ENCODE measurements at regions not wholly inside any gene's neighbourhood (a gene's known extent, or its start where the extent isn't known, plus 50 kb on each side); places are given as distances from the start of the nearest gene placed in this dataset.

DNA sequence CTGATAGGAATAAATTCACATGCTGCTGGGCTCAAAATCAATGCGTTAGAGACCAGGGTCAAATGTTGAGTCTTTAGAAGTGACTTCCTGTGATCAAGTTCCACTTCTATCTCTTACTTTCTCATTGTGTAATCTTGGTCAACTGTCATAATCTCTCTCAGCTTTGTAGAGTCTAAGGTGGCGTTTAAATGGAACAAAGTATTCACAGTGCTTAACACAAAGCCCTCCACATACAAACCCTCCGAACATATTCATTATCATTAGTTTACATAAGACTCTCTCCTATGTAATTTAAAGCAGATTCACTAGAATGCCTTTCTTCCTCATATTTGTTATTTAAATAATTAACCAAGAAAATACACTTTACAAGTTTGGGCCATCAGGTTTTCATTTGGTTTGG lies 1044.1 kb downstream of the EFNB2 start:
- H3K4me3 ChIP-seq (replicated peaks in 1 of 4; ENCODE audit: control extremely low read depth in 1 of 4, insufficient read depth in 1 of 4, low read depth in 3 of 4, low read length in 4 of 4) = no peak overlapping the region
- H3K27ac ChIP-seq (ENCODE audit: insufficient read depth, low read length) = no peak overlapping the region
- no peaks in the 10 kb centered on the region for H3K9me3 ChIP-seq (ENCODE audit: control insufficient read depth, insufficient read depth, low read depth, low read length)
- no peak overlapping the region for H2AFZ ChIP-seq (ENCODE audit: low read length)
- no peaks in the 10 kb centered on the region for H4K20me1 ChIP-seq (ENCODE audit: control insufficient read depth, extremely low read depth, insufficient read depth, low read length)
- H3K79me2 ChIP-seq (ENCODE audit: control insufficient read depth, insufficient read depth, low read length) = no peaks in the 10 kb centered on the region
- TF ChIP-seq, protein P1, sequence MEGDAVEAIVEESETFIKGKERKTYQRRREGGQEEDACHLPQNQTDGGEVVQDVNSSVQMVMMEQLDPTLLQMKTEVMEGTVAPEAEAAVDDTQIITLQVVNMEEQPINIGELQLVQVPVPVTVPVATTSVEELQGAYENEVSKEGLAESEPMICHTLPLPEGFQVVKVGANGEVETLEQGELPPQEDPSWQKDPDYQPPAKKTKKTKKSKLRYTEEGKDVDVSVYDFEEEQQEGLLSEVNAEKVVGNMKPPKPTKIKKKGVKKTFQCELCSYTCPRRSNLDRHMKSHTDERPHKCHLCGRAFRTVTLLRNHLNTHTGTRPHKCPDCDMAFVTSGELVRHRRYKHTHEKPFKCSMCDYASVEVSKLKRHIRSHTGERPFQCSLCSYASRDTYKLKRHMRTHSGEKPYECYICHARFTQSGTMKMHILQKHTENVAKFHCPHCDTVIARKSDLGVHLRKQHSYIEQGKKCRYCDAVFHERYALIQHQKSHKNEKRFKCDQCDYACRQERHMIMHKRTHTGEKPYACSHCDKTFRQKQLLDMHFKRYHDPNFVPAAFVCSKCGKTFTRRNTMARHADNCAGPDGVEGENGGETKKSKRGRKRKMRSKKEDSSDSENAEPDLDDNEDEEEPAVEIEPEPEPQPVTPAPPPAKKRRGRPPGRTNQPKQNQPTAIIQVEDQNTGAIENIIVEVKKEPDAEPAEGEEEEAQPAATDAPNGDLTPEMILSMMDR (conservative IDR thresholded peaks at IDR 0.05 in 1 of 2, IDR thresholded peaks at IDR 0.05 in 1 of 2; ENCODE audit: low read depth in 1 of 2, low read length in 2 of 2) = no peak
- DNase-seq (ENCODE audit: low read depth in 2 of 2) = no peak
- H3K36me3 ChIP-seq (ENCODE audit: control insufficient read depth, insufficient read depth, low read length) = no peaks in the 10 kb centered on the region
- no peaks in the 10 kb centered on the region for H3K4me1 ChIP-seq (ENCODE audit: control insufficient read depth, extremely low read depth, insufficient read depth, low read length)
- H3K4me2 ChIP-seq (ENCODE audit: extremely low read depth, insufficient read depth, low read length) = no peak overlapping the region
- H3K9ac ChIP-seq (ENCODE audit: insufficient read depth, low read length) = no peak overlapping the region
- H3K27me3 ChIP-seq (ENCODE audit: control insufficient read depth, insufficient read depth, low read length) = no peaks in the 10 kb centered on the region

DNA sequence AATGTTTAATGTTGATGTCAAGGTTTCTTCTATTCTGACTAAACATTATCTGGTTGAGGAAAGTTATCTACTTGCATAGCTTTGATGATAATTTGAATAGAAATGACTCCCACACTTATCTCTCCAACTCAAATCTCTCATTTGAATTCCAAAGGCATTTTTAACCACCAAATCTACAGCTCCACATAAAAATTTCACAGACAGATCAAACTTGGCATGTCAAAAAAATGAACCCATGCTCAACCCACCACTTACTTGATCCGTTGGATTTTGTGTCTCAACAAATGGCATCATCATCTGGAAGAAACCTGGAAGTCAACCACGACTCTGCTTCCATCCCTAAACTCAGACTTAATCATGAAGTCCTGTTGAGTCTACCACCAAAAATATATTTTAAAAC lies 1050.4 kb downstream of the EFNB2 start:
- Histone ChIP-seq H2AFZ (ENCODE audit: low read length) (no peak overlapping the region), H3K27ac (ENCODE audit: insufficient read depth, low read length) (no peak overlapping the region), H3K79me2 (ENCODE audit: control insufficient read depth, insufficient read depth, low read length) (no peaks in the 10 kb centered on the region), H3K9ac (ENCODE audit: insufficient read depth, low read length) (no peak overlapping the region), H4K20me1 (ENCODE audit: control insufficient read depth, extremely low read depth, insufficient read depth, low read length) (no peaks in the 10 kb centered on the region), H3K27me3 (ENCODE audit: control insufficient read depth, insufficient read depth, low read length) (no peaks in the 10 kb centered on the region), H3K9me3 (ENCODE audit: control insufficient read depth, insufficient read depth, low read depth, low read length) (no peaks in the 10 kb centered on the region), H3K4me3 (replicated peaks in 1 of 4; ENCODE audit: control extremely low read depth in 1 of 4, insufficient read depth in 1 of 4, low read depth in 3 of 4, low read length in 4 of 4) (no peak overlapping the region), H3K36me3 (ENCODE audit: control insufficient read depth, insufficient read depth, low read length) (no peaks in the 10 kb centered on the region), H3K4me1 (ENCODE audit: control insufficient read depth, extremely low read depth, insufficient read depth, low read length) (no peaks in the 10 kb centered on the region), H3K4me2 (ENCODE audit: extremely low read depth, insufficient read depth, low read length) (no peak overlapping the region)
- DNase-seq (ENCODE audit: low read depth in 2 of 2) = peak in 1 of 2 donors; percentile 30
- TF ChIP-seq EZH2 (IDR thresholded peaks at IDR 0.05; ENCODE audit: low read length, missing control alignments) = no peak
- TF ChIP-seq, protein P1 (conservative IDR thresholded peaks at IDR 0.05 in 1 of 2, IDR thresholded peaks at IDR 0.05 in 1 of 2; ENCODE audit: low read depth in 1 of 2, low read length in 2 of 2) = no peak

DNA sequence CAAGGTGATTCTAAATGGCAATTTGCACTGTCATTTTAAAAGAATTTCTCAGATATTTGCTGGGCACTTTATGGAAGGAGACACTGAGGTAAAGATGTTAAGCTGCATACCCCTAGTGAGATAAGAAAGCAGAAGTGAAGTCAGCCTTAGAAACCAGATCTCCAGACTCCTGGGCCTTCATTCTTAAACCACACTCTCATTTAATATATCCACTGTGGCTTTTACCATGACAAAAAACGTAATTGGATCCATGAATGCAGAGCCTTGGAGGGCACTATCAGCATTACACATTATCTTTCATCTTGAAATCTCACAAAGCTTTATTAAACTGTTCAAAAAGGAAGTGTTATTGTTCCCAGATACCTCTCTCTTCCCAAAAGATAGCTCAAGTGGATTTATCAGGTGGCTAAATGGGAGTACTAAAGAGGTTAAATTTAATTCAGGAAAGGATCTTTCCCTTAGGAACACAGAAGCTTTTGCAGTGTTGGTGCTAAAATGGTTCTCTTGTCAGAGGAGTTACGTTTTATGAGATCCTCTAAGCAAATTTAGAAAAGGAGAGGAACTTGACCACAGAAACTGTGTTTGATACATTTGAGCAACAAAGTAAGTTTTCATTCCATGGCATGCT lies 1060.4 kb downstream of the EFNB2 start:
- Histone ChIP-seq H4K20me1 (ENCODE audit: control insufficient read depth, extremely low read depth, insufficient read depth, low read length) (no peaks in the 10 kb centered on the region), H3K9ac (ENCODE audit: insufficient read depth, low read length) (no peak overlapping the region), H3K4me1 (ENCODE audit: control insufficient read depth, extremely low read depth, insufficient read depth, low read length) (no peaks in the 10 kb centered on the region), H3K36me3 (ENCODE audit: control insufficient read depth, insufficient read depth, low read length) (no peaks in the 10 kb centered on the region), H3K4me3 (replicated peaks in 1 of 4; ENCODE audit: control extremely low read depth in 1 of 4, insufficient read depth in 1 of 4, low read depth in 3 of 4, low read length in 4 of 4) (no peak overlapping the region), H3K4me2 (ENCODE audit: extremely low read depth, insufficient read depth, low read length) (no peak overlapping the region), H3K27ac (ENCODE audit: insufficient read depth, low read length) (no peak overlapping the region), H3K79me2 (ENCODE audit: control insufficient read depth, insufficient read depth, low read length) (no peaks in the 10 kb centered on the region), H3K27me3 (ENCODE audit: control insufficient read depth, insufficient read depth, low read length) (no peaks in the 10 kb centered on the region), H3K9me3 (ENCODE audit: control insufficient read depth, insufficient read depth, low read depth, low read length) (no peaks in the 10 kb centered on the region), H2AFZ (ENCODE audit: low read length) (no peak overlapping the region)
- peak in 1 of 2 donors; percentile 79 for DNase-seq (ENCODE audit: low read depth in 2 of 2)
- no peak for TF ChIP-seq EZH2 (IDR thresholded peaks at IDR 0.05; ENCODE audit: low read length, missing control alignments)
- TF ChIP-seq, protein P1 (conservative IDR thresholded peaks at IDR 0.05 in 1 of 2, IDR thresholded peaks at IDR 0.05 in 1 of 2; ENCODE audit: low read depth in 1 of 2, low read length in 2 of 2) = no peak
